ENCODE measurements at regions not wholly inside any gene's neighbourhood (a gene's known extent, or its start where the extent isn't known, plus 50 kb on each side); places are given as distances from the start of the nearest gene placed in this dataset.

GRCh38 chr2:60319031-60319547, 234.4 kb downstream of the BCL11A start:
- no peaks in the 10 kb centered on the region for H3K9me3 ChIP-seq
- no peak for TF ChIP-seq CTCF (IDR thresholded peaks at IDR 0.05)
- TF ChIP-seq POLR2AphosphoS5 (IDR thresholded peaks at IDR 0.05), result no peak
- no peak for TF ChIP-seq POLR2A (IDR thresholded peaks at IDR 0.05)
- H3K36me3 ChIP-seq, result no peaks in the 10 kb centered on the region
- H3K27ac ChIP-seq, result no peak overlapping the region
- intact Hi-C loops (cut with DNase I; ENCODE audit: low total_unique reads), result no loop called here
- H3K27me3 ChIP-seq, result no peaks in the 10 kb centered on the region
- H3K4me3 ChIP-seq, result no peak overlapping the region
- DNase-seq (ENCODE audit: low spot score in 2 of 2), result no peak
- H3K4me1 ChIP-seq, result no peaks in the 10 kb centered on the region

- Histone ChIP-seq H3K36me3 (no peaks in the 10 kb centered on the region), H3K27me3 (no peaks in the 10 kb centered on the region), H3K27ac (no peak overlapping the region), H3K4me3 (no peak overlapping the region), H3K9me3 (no peaks in the 10 kb centered on the region), H3K4me1 (no peaks in the 10 kb centered on the region)
- DNase-seq (ENCODE audit: low spot score in 2 of 2), result no peak
- intact Hi-C loops (cut with DNase I; ENCODE audit: low total_unique reads), result no loop called here
- TF ChIP-seq POLR2AphosphoS5 (IDR thresholded peaks at IDR 0.05), result no peak
- TF ChIP-seq POLR2A (IDR thresholded peaks at IDR 0.05), result no peak
- no peak for TF ChIP-seq CTCF (IDR thresholded peaks at IDR 0.05)
These were observed 234.9 kb downstream of the BCL11A start for GRCh38 chr2:60318544-60318943.

GRCh38 chr2:60317844-60318243, 235.6 kb downstream of the BCL11A start:
- no peaks in the 10 kb centered on the region for H3K9me3 ChIP-seq
- H3K36me3 ChIP-seq, result no peaks in the 10 kb centered on the region
- intact Hi-C loops (cut with DNase I; ENCODE audit: low total_unique reads), result no loop called here
- TF ChIP-seq POLR2AphosphoS5 (IDR thresholded peaks at IDR 0.05) (no peak), POLR2A (IDR thresholded peaks at IDR 0.05) (no peak), CTCF (IDR thresholded peaks at IDR 0.05) (no peak)
- no peak overlapping the region for H3K27ac ChIP-seq
- H3K4me3 ChIP-seq, result no peak overlapping the region
- H3K4me1 ChIP-seq, result no peaks in the 10 kb centered on the region
- no peak for DNase-seq (ENCODE audit: low spot score in 2 of 2)
- H3K27me3 ChIP-seq, result no peaks in the 10 kb centered on the region

GRCh38 chr2:60317034-60317386, 236.4 kb downstream of the BCL11A start:
- Histone ChIP-seq H3K4me1 (no peaks in the 10 kb centered on the region), H3K27me3 (no peaks in the 10 kb centered on the region), H3K9me3 (no peaks in the 10 kb centered on the region), H3K4me3 (no peak overlapping the region), H3K36me3 (no peaks in the 10 kb centered on the region), H3K27ac (no peak overlapping the region)
- DNase-seq (ENCODE audit: low spot score in 2 of 2), result no peak
- intact Hi-C loops (cut with DNase I; ENCODE audit: low total_unique reads), result no loop called here
- TF ChIP-seq POLR2A (IDR thresholded peaks at IDR 0.05), result no peak
- TF ChIP-seq POLR2AphosphoS5 (IDR thresholded peaks at IDR 0.05), result no peak
- TF ChIP-seq CTCF (IDR thresholded peaks at IDR 0.05), result no peak

- no peak for DNase-seq (ENCODE audit: low spot score in 2 of 2)
These were observed 236.9 kb downstream of the BCL11A start for GRCh38 chr2:60316381-60317033.

More at GRCh38 chr2:60316381-60317033, 236.9 kb downstream of the BCL11A start:
- no peak overlapping the region for H3K4me3 ChIP-seq
- intact Hi-C loops (cut with DNase I; ENCODE audit: low total_unique reads), result no loop called here
- H3K4me1 ChIP-seq, result no peaks in the 10 kb centered on the region
- no peak overlapping the region for H3K27ac ChIP-seq
- no peaks in the 10 kb centered on the region for H3K36me3 ChIP-seq
- no peaks in the 10 kb centered on the region for H3K27me3 ChIP-seq
- TF ChIP-seq CTCF (IDR thresholded peaks at IDR 0.05), result no peak
- no peak for TF ChIP-seq POLR2A (IDR thresholded peaks at IDR 0.05)
- TF ChIP-seq POLR2AphosphoS5 (IDR thresholded peaks at IDR 0.05), result no peak
- no peaks in the 10 kb centered on the region for H3K9me3 ChIP-seq
